Caco-2 (cell line): ENCODE measurements at regions not wholly inside any gene's neighbourhood (a gene's known extent, or its start where the extent isn't known, plus 50 kb on each side); places are given as distances from the start of the nearest gene placed in this dataset.

ENCODE experiments used
- BruUV-seq: library from RNA; stranded (reverse); fragments of 400-500 nt; replicated peaks from 2 replicates; lab custom pipeline; 2021; lab: Mats Ljungman, UMichigan
- CTCF ChIA-PET: fragments of 300-600 bp; sonication (Branson Sonifier 250); formaldehyde crosslinking; loops from one replicate; lab custom pipeline; 2022; ENCODE audit warnings: antibody characterized with exemption; lab: Charles Lee
- POLR2A ChIA-PET: fragments of 300-600 bp; sonication (Branson Sonifier 250); formaldehyde crosslinking; loops from one replicate; lab custom pipeline; 2022; ENCODE audit warnings: antibody characterized with exemption; lab: Charles Lee
- DNase-seq, 2 experiments: peaks; one replicate each; pipeline versions ENCODE4 v3.0.0 to v3.0.0-alpha.2; 2020 to 2022
- H3K27me3 ChIP-seq: replicated peaks from 2 replicates; pipeline ENCODE4 v1.6.0; 2011; ENCODE audit warnings: low read length; ENCODE audit not compliant: control insufficient read depth, insufficient read depth
- H3K36me3 ChIP-seq: 2 replicates; pipeline ENCODE4 v1.5.1; 2011; ENCODE audit warnings: low read length; ENCODE audit not compliant: control insufficient read depth, insufficient read depth
- H3K4me1 ChIP-seq: fragments of 250-450 bp; sonication (Bioruptor Pico); 2 replicates; pipeline ENCODE4 v1.5.1; 2020; ENCODE audit warnings: mild to moderate bottlenecking
- H3K4me3 ChIP-seq: 2 replicates; pipeline ENCODE4 v1.5.1; 2011; ENCODE audit warnings: low read depth, mild to moderate bottlenecking, control low read depth, low read length
- H3K9me3 ChIP-seq: fragments of 250-450 bp; sonication (Bioruptor Pico); 2 replicates; pipeline ENCODE4 v1.5.1; 2020; ENCODE audit warnings: mild to moderate bottlenecking, moderate library complexity
- H3K27ac Mint-ChIP-seq: one replicate; pipeline ENCODE4 v1.8.0; 2022; ENCODE audit warnings: mixed read lengths; ENCODE audit not compliant: unreplicated experiment
- H3K27me3 Mint-ChIP-seq: one replicate; pipeline ENCODE4 v1.8.0; 2022; ENCODE audit warnings: mixed read lengths; ENCODE audit not compliant: insufficient read depth, unreplicated experiment
- H3K36me3 Mint-ChIP-seq: one replicate; pipeline ENCODE4 v1.8.0; 2022; ENCODE audit warnings: mild to moderate bottlenecking, mixed read lengths; ENCODE audit not compliant: insufficient read depth, unreplicated experiment
- H3K4me1 Mint-ChIP-seq: one replicate; pipeline ENCODE4 v1.8.0; 2022; ENCODE audit warnings: low read depth, mixed read lengths; ENCODE audit not compliant: unreplicated experiment
- H3K4me3 Mint-ChIP-seq: one replicate; pipeline ENCODE4 v1.8.0; 2022; ENCODE audit warnings: mild to moderate bottlenecking, moderate library complexity, mixed read lengths; ENCODE audit not compliant: unreplicated experiment
- H3K9me3 Mint-ChIP-seq: one replicate; pipeline ENCODE4 v1.8.0; 2022; ENCODE audit warnings: mixed read lengths; ENCODE audit not compliant: unreplicated experiment
- intact Hi-C: fragments of 100-400 bp; cut with micrococcal nuclease; formaldehyde crosslinking; loops from one replicate; pipeline ENCODE4 v1.10.0; 2022; ENCODE audit not compliant: unreplicated experiment
- TF ChIP-seq, protein P1 (sequence below), 2 experiments: fragments of 200-600 bp in 1 of 2; IDR thresholded peaks; 1 replicate in 1 of 2; 2 replicates in 1 of 2; pipeline versions ENCODE4 v1.5.1 to v1.8.0; 2011 to 2022; ENCODE audit warnings: antibody characterized with exemption in 1 of 2, control low read depth in 1 of 2, inconsistent platforms in 1 of 2, low read depth in 1 of 2, low read length in 1 of 2, mild to moderate bottlenecking in 1 of 2, moderate library complexity in 1 of 2; ENCODE audit not compliant: insufficient read depth in 1 of 2, severe bottlenecking in 1 of 2, unreplicated experiment in 1 of 2

DNA sequence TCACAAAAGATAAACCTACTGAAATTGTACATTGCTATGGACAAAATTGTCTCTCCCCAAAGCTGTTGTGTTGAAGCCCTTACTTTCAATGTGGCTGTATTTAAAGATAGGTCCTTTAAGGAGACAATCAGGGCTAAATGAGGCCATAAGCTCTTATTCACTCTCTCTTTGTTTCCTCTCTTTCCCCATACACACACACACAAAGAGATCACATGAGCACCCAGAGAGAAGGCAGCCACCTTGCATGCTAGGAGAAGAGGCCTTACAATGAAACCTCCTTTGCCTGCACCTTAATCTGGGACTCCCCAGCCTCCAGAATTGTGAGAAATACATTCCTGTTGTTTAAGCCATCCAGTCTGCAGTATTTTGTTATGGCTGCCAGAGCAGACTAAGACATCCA, 1295.6 kb upstream of the CDH6 start:
- Histone ChIP-seq H3K36me3 (no peaks in the 10 kb centered on the region), H3K27me3 (no peaks in the 10 kb centered on the region), H3K4me3 (no peak overlapping the region), H3K4me1 (no peaks in the 10 kb centered on the region), H3K9me3 (no peaks in the 10 kb centered on the region)
- ChIA-PET CTCF (no interaction called here), POLR2A (no interaction called here)
- no peak overlapping the region for H3K27ac Mint-ChIP-seq
- intact Hi-C loops = no loop called here
- H3K27me3 Mint-ChIP-seq = no peaks in the 10 kb centered on the region
- no peaks in the 10 kb centered on the region for H3K4me1 Mint-ChIP-seq
- no peak overlapping the region for H3K4me3 Mint-ChIP-seq
- H3K36me3 Mint-ChIP-seq = no peaks in the 10 kb centered on the region
- TF ChIP-seq, protein P1, sequence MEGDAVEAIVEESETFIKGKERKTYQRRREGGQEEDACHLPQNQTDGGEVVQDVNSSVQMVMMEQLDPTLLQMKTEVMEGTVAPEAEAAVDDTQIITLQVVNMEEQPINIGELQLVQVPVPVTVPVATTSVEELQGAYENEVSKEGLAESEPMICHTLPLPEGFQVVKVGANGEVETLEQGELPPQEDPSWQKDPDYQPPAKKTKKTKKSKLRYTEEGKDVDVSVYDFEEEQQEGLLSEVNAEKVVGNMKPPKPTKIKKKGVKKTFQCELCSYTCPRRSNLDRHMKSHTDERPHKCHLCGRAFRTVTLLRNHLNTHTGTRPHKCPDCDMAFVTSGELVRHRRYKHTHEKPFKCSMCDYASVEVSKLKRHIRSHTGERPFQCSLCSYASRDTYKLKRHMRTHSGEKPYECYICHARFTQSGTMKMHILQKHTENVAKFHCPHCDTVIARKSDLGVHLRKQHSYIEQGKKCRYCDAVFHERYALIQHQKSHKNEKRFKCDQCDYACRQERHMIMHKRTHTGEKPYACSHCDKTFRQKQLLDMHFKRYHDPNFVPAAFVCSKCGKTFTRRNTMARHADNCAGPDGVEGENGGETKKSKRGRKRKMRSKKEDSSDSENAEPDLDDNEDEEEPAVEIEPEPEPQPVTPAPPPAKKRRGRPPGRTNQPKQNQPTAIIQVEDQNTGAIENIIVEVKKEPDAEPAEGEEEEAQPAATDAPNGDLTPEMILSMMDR (IDR thresholded peaks at IDR 0.05; ENCODE audit: insufficient read depth in 1 of 2, low read depth in 1 of 2, low read length in 1 of 2, severe bottlenecking in 1 of 2, unreplicated experiment in 1 of 2) = no peak
- no peaks in the 10 kb centered on the region for H3K9me3 Mint-ChIP-seq
- DNase-seq = no peak
- no TSS peak for BruUV-seq

DNA sequence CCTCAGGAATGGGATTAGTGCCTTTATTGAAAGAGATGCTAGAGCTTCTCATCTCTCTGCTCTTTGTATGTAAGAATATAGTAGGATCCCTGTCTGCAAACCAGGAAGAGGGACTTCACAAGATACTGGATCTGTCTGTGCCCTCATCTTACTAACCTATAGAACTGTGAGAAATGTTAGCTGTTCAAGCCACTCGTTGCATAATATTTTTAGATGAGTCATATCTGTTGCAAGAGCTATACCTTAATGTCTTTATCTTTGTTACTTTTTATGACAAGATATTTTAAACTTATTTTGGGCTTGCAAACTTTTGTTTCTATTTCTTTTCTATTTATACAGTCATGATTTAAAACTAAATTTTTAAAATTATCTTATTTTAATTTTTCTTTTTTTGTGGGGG, 1296.8 kb upstream of the CDH6 start:
- Histone ChIP-seq H3K36me3 (no peaks in the 10 kb centered on the region), H3K4me3 (no peak overlapping the region), H3K9me3 (no peaks in the 10 kb centered on the region), H3K27me3 (no peaks in the 10 kb centered on the region), H3K4me1 (no peaks in the 10 kb centered on the region)
- ChIA-PET POLR2A (no interaction called here), CTCF (no interaction called here)
- TF ChIP-seq, protein P1 (IDR thresholded peaks at IDR 0.05; ENCODE audit: insufficient read depth in 1 of 2, low read depth in 1 of 2, low read length in 1 of 2, severe bottlenecking in 1 of 2, unreplicated experiment in 1 of 2) = no peak
- H3K4me1 Mint-ChIP-seq = no peaks in the 10 kb centered on the region
- no peak for DNase-seq
- no peak overlapping the region for H3K4me3 Mint-ChIP-seq
- intact Hi-C loops = no loop called here
- H3K27ac Mint-ChIP-seq = no peak overlapping the region
- no peaks in the 10 kb centered on the region for H3K9me3 Mint-ChIP-seq
- H3K27me3 Mint-ChIP-seq = no peaks in the 10 kb centered on the region
- H3K36me3 Mint-ChIP-seq = no peaks in the 10 kb centered on the region
- no TSS peak for BruUV-seq

DNA sequence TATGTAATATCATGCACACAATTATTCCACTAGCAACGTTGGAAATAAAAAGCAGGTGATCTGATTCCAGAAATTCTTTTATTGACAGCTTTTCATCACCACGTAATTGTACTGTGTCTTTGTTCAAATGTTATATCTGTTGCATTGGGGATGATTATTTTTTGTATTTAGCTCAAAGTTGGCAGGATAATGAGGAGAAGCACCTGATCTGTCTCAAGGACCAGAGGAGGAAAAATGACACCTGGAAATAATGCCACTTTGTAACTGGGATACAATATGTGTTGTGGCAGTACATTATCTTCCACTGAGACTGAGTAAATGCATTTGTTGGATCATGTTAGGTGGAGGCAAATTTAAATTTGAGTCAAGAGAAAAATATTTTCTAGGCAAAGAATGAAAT, 1298.8 kb upstream of the CDH6 start:
- TF ChIP-seq, protein P1 (IDR thresholded peaks at IDR 0.05; ENCODE audit: insufficient read depth in 1 of 2, low read depth in 1 of 2, low read length in 1 of 2, severe bottlenecking in 1 of 2, unreplicated experiment in 1 of 2) = no peak
- no peak overlapping the region for H3K4me3 Mint-ChIP-seq
- H3K9me3 Mint-ChIP-seq = no peaks in the 10 kb centered on the region
- Histone ChIP-seq H3K9me3 (no peaks in the 10 kb centered on the region), H3K4me3 (no peak overlapping the region), H3K27me3 (no peaks in the 10 kb centered on the region), H3K4me1 (no peaks in the 10 kb centered on the region), H3K36me3 (no peaks in the 10 kb centered on the region)
- BruUV-seq = no TSS peak
- H3K36me3 Mint-ChIP-seq = no peaks in the 10 kb centered on the region
- H3K27ac Mint-ChIP-seq = no peak overlapping the region
- intact Hi-C loops = no loop called here
- no peak for DNase-seq
- POLR2A ChIA-PET = no interaction called here
- no peaks in the 10 kb centered on the region for H3K4me1 Mint-ChIP-seq
- CTCF ChIA-PET = no interaction called here
- no peaks in the 10 kb centered on the region for H3K27me3 Mint-ChIP-seq
